GM23248 (cell line): ENCODE measurements at regions not wholly inside any gene's neighbourhood (a gene's known extent, or its start where the extent isn't known, plus 50 kb on each side); places are given as distances from the start of the nearest gene placed in this dataset.

Experiments
- EZH2 ChIP-seq: fragments of 200-600 bp; sonication (generic); IDR thresholded peaks from 2 replicates; pipeline ENCODE4 v1.6.1; 2018; ENCODE audit warnings: antibody characterized with exemption, mild to moderate bottlenecking; ENCODE audit not compliant: insufficient read depth, poor library complexity, severe bottlenecking
- EZH2phosphoT487 ChIP-seq: fragments of 200-600 bp; sonication (generic); IDR thresholded peaks from 2 replicates; pipeline ENCODE4 v1.6.1; 2018; ENCODE audit warnings: antibody characterized with exemption, moderate library complexity, mild to moderate bottlenecking, low read depth; ENCODE audit not compliant: insufficient read depth

DNA sequence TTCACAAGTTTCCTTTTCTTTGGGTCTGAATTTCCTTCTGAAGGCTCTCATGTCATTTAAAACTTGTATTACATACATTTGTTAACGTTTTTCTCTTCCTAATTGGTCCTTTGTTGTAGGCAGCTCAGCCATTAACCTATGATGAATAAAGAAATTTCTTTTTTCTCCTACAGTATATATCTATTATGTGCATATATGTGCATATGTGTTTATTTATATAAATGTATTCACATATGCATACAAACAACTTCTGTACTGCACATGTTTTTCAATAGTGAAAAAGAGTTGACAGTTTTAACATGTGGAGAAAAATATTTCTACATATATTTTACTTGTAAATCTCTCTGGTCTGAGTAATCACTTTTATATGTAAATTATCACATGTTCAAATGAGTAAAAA is 1674.9 kb upstream of the PCDH20 start:
- TF ChIP-seq EZH2phosphoT487 (no peak), EZH2 (no peak)
